Esophagus mucosa (tissue), 1 donor: ENCODE measurements at regions not wholly inside any gene's neighbourhood (a gene's known extent, or its start where the extent isn't known, plus 50 kb on each side); places are given as distances from the start of the nearest gene placed in this dataset.
"Not testable (repeated sequence)": the region's sequence is repeated elsewhere in the genome, so short reads cannot be mapped to it uniquely, and the experiment has no call there.

Experiments
- ATAC-seq: fragments of 200-7000 bp; cut with Tn5 transposase; one replicate; pipeline ENCODE4 v1.9.1; 2020
- donor health status: DM: yes; HTN: yes; CAD: no.

- no peak for ATAC-seq
Measured at GRCh38 chr4:101669832-101670188, 120.7 kb upstream of the BANK1 start.

GRCh38 chr4:101669138-101669831 lies 121.2 kb upstream of the BANK1 start:
- no peak for ATAC-seq

- ATAC-seq, result no peak
Measured at GRCh38 chr4:101667348-101667747, 123.2 kb upstream of the BANK1 start.

- ATAC-seq, result no peak
Measured at GRCh38 chr4:101660607-101661006, 129.9 kb upstream of the BANK1 start.

GRCh38 chr4:101655857-101656256 lies 134.7 kb upstream of the BANK1 start:
- no peak for ATAC-seq

GRCh38 chr4:101655005-101655404 lies 135.5 kb upstream of the BANK1 start:
- ATAC-seq, result no peak

- ATAC-seq, result peak; percentile 79
Measured at GRCh38 chr4:101651778-101652177, 138.8 kb upstream of the BANK1 start.

GRCh38 chr4:101649790-101650515 lies 140.6 kb upstream of the BANK1 start:
- ATAC-seq, result peak; percentile 94

GRCh38 chr4:101647710-101648034 lies 142.9 kb upstream of the BANK1 start:
- ATAC-seq, result no peak

GRCh38 chr4:101644516-101644915 lies 146.0 kb upstream of the BANK1 start:
- no peak for ATAC-seq

GRCh38 chr4:101643186-101643837 lies 147.2 kb upstream of the BANK1 start:
- peak; percentile 98 for ATAC-seq

- ATAC-seq, result not testable (repeated sequence)
Measured at GRCh38 chr4:101632766-101633165, 157.8 kb upstream of the BANK1 start.

- ATAC-seq, result no peak
Measured at GRCh38 chr4:101630319-101630986, 160.1 kb upstream of the BANK1 start.

- ATAC-seq, result no peak
Measured at GRCh38 chr4:101621120-101621519, 169.4 kb upstream of the BANK1 start.

- ATAC-seq, result no peak
Measured at GRCh38 chr4:101615652-101616051, 174.9 kb upstream of the BANK1 start.

- ATAC-seq, result not testable (repeated sequence)
Measured at GRCh38 chr4:101606989-101607388, 183.5 kb upstream of the BANK1 start.

GRCh38 chr4:101604976-101605375 lies 185.6 kb upstream of the BANK1 start:
- no peak for ATAC-seq

GRCh38 chr4:101600287-101600686 lies 190.2 kb upstream of the BANK1 start:
- peak; percentile 71 for ATAC-seq

GRCh38 chr4:101599620-101600019 lies 190.9 kb upstream of the BANK1 start:
- peak; percentile 68 for ATAC-seq

- ATAC-seq, result no peak
Measured at GRCh38 chr4:101596781-101597552, 193.6 kb upstream of the BANK1 start.

GRCh38 chr4:101594588-101594987 lies 195.9 kb upstream of the BANK1 start:
- ATAC-seq, result no peak

- ATAC-seq, result no peak
Measured at GRCh38 chr4:101593666-101594065, 196.9 kb upstream of the BANK1 start.

- ATAC-seq, result no peak
Measured at GRCh38 chr4:101584306-101584705, 206.2 kb upstream of the BANK1 start.
